ENCODE measurements at regions not wholly inside any gene's neighbourhood (a gene's known extent, or its start where the extent isn't known, plus 50 kb on each side); places are given as distances from the start of the nearest gene placed in this dataset.

- Mint-ChIP-seq H3K27ac (no peak overlapping the region), H3K4me1 (no peaks in the 10 kb centered on the region), H3K36me3 (no peaks in the 10 kb centered on the region), H3K9me3 (peaks cover 11% of the 10 kb centered on the region), H3K4me3 (no peak overlapping the region), H3K27me3 (no peaks in the 10 kb centered on the region)
- DNase-seq: no peak
- CTCF ChIA-PET: no interaction called here
Observed at GRCh38 chr10:36634916-36635315, 490.5 kb upstream of the ANKRD30A start.

GRCh38 chr10:36630267-36630666, 495.1 kb upstream of the ANKRD30A start:
- Mint-ChIP-seq H3K4me3 (no peak overlapping the region), H3K9me3 (peaks cover 14% of the 10 kb centered on the region), H3K36me3 (no peaks in the 10 kb centered on the region), H3K27ac (no peak overlapping the region), H3K4me1 (no peaks in the 10 kb centered on the region), H3K27me3 (no peaks in the 10 kb centered on the region)
- CTCF ChIA-PET: no interaction called here
- no peak for DNase-seq

- Mint-ChIP-seq H3K27me3 (no peaks in the 10 kb centered on the region), H3K36me3 (no peaks in the 10 kb centered on the region), H3K27ac (no peak overlapping the region), H3K9me3 (peaks cover 15% of the 10 kb centered on the region), H3K4me3 (no peak overlapping the region), H3K4me1 (no peaks in the 10 kb centered on the region)
- DNase-seq: no peak
- CTCF ChIA-PET: no interaction called here
Observed at GRCh38 chr10:36629476-36629875, 495.9 kb upstream of the ANKRD30A start.

GRCh38 chr10:36624551-36625100, 500.8 kb upstream of the ANKRD30A start:
- CTCF ChIA-PET: no interaction called here
- Mint-ChIP-seq H3K9me3 (peaks cover 17% of the 10 kb centered on the region), H3K27ac (no peak overlapping the region), H3K27me3 (no peaks in the 10 kb centered on the region), H3K4me1 (no peaks in the 10 kb centered on the region), H3K4me3 (no peak overlapping the region), H3K36me3 (no peaks in the 10 kb centered on the region)
- DNase-seq: no peak

GRCh38 chr10:36621346-36621745, 504.1 kb upstream of the ANKRD30A start:
- Mint-ChIP-seq H3K4me1 (no peaks in the 10 kb centered on the region), H3K27ac (no peak overlapping the region), H3K36me3 (no peaks in the 10 kb centered on the region), H3K4me3 (no peak overlapping the region), H3K9me3 (peaks cover 16% of the 10 kb centered on the region), H3K27me3 (no peaks in the 10 kb centered on the region)
- CTCF ChIA-PET: no interaction called here
- DNase-seq: no peak

GRCh38 chr10:36612436-36612835, 513.0 kb upstream of the ANKRD30A start:
- no peak overlapping the region for H3K4me3 Mint-ChIP-seq
- H3K27me3 Mint-ChIP-seq: no peaks in the 10 kb centered on the region
- no peaks in the 10 kb centered on the region for H3K4me1 Mint-ChIP-seq
- no peaks in the 10 kb centered on the region for H3K36me3 Mint-ChIP-seq
- no peak for DNase-seq
- CTCF ChIA-PET: no interaction called here
- peaks cover 10% of the 10 kb centered on the region for H3K9me3 Mint-ChIP-seq
- H3K27ac Mint-ChIP-seq: no peak overlapping the region

- Mint-ChIP-seq H3K27ac (no peak overlapping the region), H3K4me3 (no peak overlapping the region), H3K36me3 (no peaks in the 10 kb centered on the region), H3K9me3 (peaks cover 11% of the 10 kb centered on the region), H3K27me3 (no peaks in the 10 kb centered on the region), H3K4me1 (no peaks in the 10 kb centered on the region)
- CTCF ChIA-PET: no interaction called here
- DNase-seq: no peak
Observed at GRCh38 chr10:36608866-36609265, 516.5 kb upstream of the ANKRD30A start.

- H3K27me3 Mint-ChIP-seq: no peaks in the 10 kb centered on the region
- H3K9me3 Mint-ChIP-seq: peaks cover 12% of the 10 kb centered on the region
- H3K4me3 Mint-ChIP-seq: no peak overlapping the region
- H3K36me3 Mint-ChIP-seq: no peaks in the 10 kb centered on the region
- H3K27ac Mint-ChIP-seq: no peak overlapping the region
- CTCF ChIA-PET: no interaction called here
- DNase-seq: no peak
- H3K4me1 Mint-ChIP-seq: no peaks in the 10 kb centered on the region
Observed at GRCh38 chr10:36608251-36608650, 517.1 kb upstream of the ANKRD30A start.

GRCh38 chr10:36606234-36606839, 519.1 kb upstream of the ANKRD30A start:
- Mint-ChIP-seq H3K9me3 (peaks cover 15% of the 10 kb centered on the region), H3K36me3 (no peaks in the 10 kb centered on the region), H3K4me3 (no peak overlapping the region), H3K27ac (no peak overlapping the region), H3K27me3 (no peaks in the 10 kb centered on the region), H3K4me1 (no peaks in the 10 kb centered on the region)
- no peak for DNase-seq
- CTCF ChIA-PET: no interaction called here

- Mint-ChIP-seq H3K9me3 (peaks cover 17% of the 10 kb centered on the region), H3K27me3 (no peaks in the 10 kb centered on the region), H3K36me3 (no peaks in the 10 kb centered on the region), H3K27ac (no peak overlapping the region), H3K4me3 (no peak overlapping the region), H3K4me1 (no peaks in the 10 kb centered on the region)
- CTCF ChIA-PET: no interaction called here
- DNase-seq: no peak
Observed at GRCh38 chr10:36604316-36604715, 521.1 kb upstream of the ANKRD30A start.

GRCh38 chr10:36603688-36604087, 521.7 kb upstream of the ANKRD30A start:
- no peak for DNase-seq
- Mint-ChIP-seq H3K4me1 (no peaks in the 10 kb centered on the region), H3K27me3 (no peaks in the 10 kb centered on the region), H3K9me3 (peaks cover 14% of the 10 kb centered on the region), H3K27ac (no peak overlapping the region), H3K4me3 (no peak overlapping the region), H3K36me3 (no peaks in the 10 kb centered on the region)
- CTCF ChIA-PET: no interaction called here

GRCh38 chr10:36602374-36602773, 523.0 kb upstream of the ANKRD30A start:
- Mint-ChIP-seq H3K27me3 (no peaks in the 10 kb centered on the region), H3K27ac (no peak overlapping the region), H3K9me3 (peaks cover 9% of the 10 kb centered on the region), H3K4me3 (no peak overlapping the region), H3K36me3 (no peaks in the 10 kb centered on the region), H3K4me1 (no peaks in the 10 kb centered on the region)
- CTCF ChIA-PET: no interaction called here
- DNase-seq: no peak

- DNase-seq: no peak
- Mint-ChIP-seq H3K36me3 (no peaks in the 10 kb centered on the region), H3K9me3 (peaks cover 13% of the 10 kb centered on the region), H3K4me3 (no peak overlapping the region), H3K27ac (no peak overlapping the region), H3K4me1 (no peaks in the 10 kb centered on the region), H3K27me3 (no peaks in the 10 kb centered on the region)
- CTCF ChIA-PET: no interaction called here
Observed at GRCh38 chr10:36597756-36598320, 527.6 kb upstream of the ANKRD30A start.

GRCh38 chr10:36592964-36593363, 532.4 kb upstream of the ANKRD30A start:
- no peaks in the 10 kb centered on the region for H3K36me3 Mint-ChIP-seq

GRCh38 chr10:36591436-36591835, 534.0 kb upstream of the ANKRD30A start:
- H3K36me3 Mint-ChIP-seq: no peaks in the 10 kb centered on the region
- CTCF ChIA-PET: no interaction called here
- no peak overlapping the region for H3K4me3 Mint-ChIP-seq
- H3K4me1 Mint-ChIP-seq: no peaks in the 10 kb centered on the region
- H3K27ac Mint-ChIP-seq: no peak overlapping the region
- H3K27me3 Mint-ChIP-seq: no peaks in the 10 kb centered on the region
- peaks cover 15% of the 10 kb centered on the region for H3K9me3 Mint-ChIP-seq
- no peak for DNase-seq

More at GRCh38 chr10:36592964-36593363, 532.4 kb upstream of the ANKRD30A start:
- H3K27ac Mint-ChIP-seq: no peak overlapping the region
- CTCF ChIA-PET: no interaction called here
- H3K4me3 Mint-ChIP-seq: no peak overlapping the region
- no peak for DNase-seq
- peaks cover 16% of the 10 kb centered on the region for H3K9me3 Mint-ChIP-seq
- H3K4me1 Mint-ChIP-seq: no peaks in the 10 kb centered on the region
- no peaks in the 10 kb centered on the region for H3K27me3 Mint-ChIP-seq

Measured in activated naive CD4-positive, alpha-beta T cell treated with anti-CD3 and anti-CD28 coated beads, Interleukin-2, amount 10 ng/mL, durations not matched to agents 7 days and 5 days (primary cell).